ENCODE measurements at regions not wholly inside any gene's neighbourhood (a gene's known extent, or its start where the extent isn't known, plus 50 kb on each side); places are given as distances from the start of the nearest gene placed in this dataset.

GRCh38 chr2:20916604-20917286, 93.8 kb upstream of the LDAH start:
- in situ Hi-C loops (cut with HindIII; ENCODE audit: low pct_unique_long_range_greater_than_20kb, low sequenced_read_pairs), result no loop called here

GRCh38 chr2:20915271-20915670, 92.4 kb upstream of the LDAH start:
- in situ Hi-C loops (cut with HindIII; ENCODE audit: low pct_unique_long_range_greater_than_20kb, low sequenced_read_pairs), result no loop called here
- DNase-seq (ENCODE audit: low read depth), result no peak

More at GRCh38 chr2:20916604-20917286, 93.8 kb upstream of the LDAH start:
- DNase-seq (ENCODE audit: low read depth), result peak; percentile 54

- no peak for DNase-seq (ENCODE audit: low read depth)
- in situ Hi-C loops (cut with HindIII; ENCODE audit: low pct_unique_long_range_greater_than_20kb, low sequenced_read_pairs), result no loop called here
Observed at GRCh38 chr2:20914771-20915170, 91.9 kb upstream of the LDAH start.

GRCh38 chr2:20914087-20914486, 91.2 kb upstream of the LDAH start:
- DNase-seq (ENCODE audit: low read depth), result no peak
- in situ Hi-C loops (cut with HindIII; ENCODE audit: low pct_unique_long_range_greater_than_20kb, low sequenced_read_pairs), result no loop called here

- in situ Hi-C loops (cut with HindIII; ENCODE audit: low pct_unique_long_range_greater_than_20kb, low sequenced_read_pairs), result no loop called here
- no peak for DNase-seq (ENCODE audit: low read depth)
Observed at GRCh38 chr2:20913491-20913890, 90.6 kb upstream of the LDAH start.

GRCh38 chr2:20900052-20900636, 77.2 kb upstream of the LDAH start:
- in situ Hi-C loops (cut with HindIII; ENCODE audit: low pct_unique_long_range_greater_than_20kb, low sequenced_read_pairs), result no loop called here
- DNase-seq (ENCODE audit: low read depth), result no peak

- in situ Hi-C loops (cut with HindIII; ENCODE audit: low pct_unique_long_range_greater_than_20kb, low sequenced_read_pairs), result no loop called here
- DNase-seq (ENCODE audit: low read depth), result no peak
Observed at GRCh38 chr2:20897874-20898453, 75.1 kb upstream of the LDAH start.

- in situ Hi-C loops (cut with HindIII; ENCODE audit: low pct_unique_long_range_greater_than_20kb, low sequenced_read_pairs), result no loop called here
- no peak for DNase-seq (ENCODE audit: low read depth)
Observed at GRCh38 chr2:20897047-20897446, 74.1 kb upstream of the LDAH start.

GRCh38 chr2:20884829-20885228, 61.9 kb upstream of the LDAH start:
- in situ Hi-C loops (cut with HindIII; ENCODE audit: low pct_unique_long_range_greater_than_20kb, low sequenced_read_pairs), result no loop called here
- DNase-seq (ENCODE audit: low read depth), result no peak

- no peak for DNase-seq (ENCODE audit: low read depth)
- in situ Hi-C loops (cut with HindIII; ENCODE audit: low pct_unique_long_range_greater_than_20kb, low sequenced_read_pairs), result no loop called here
Observed at GRCh38 chr2:20882466-20883170, 59.7 kb upstream of the LDAH start.

GRCh38 chr2:20880221-20880771, 57.4 kb upstream of the LDAH start:
- no peak for DNase-seq (ENCODE audit: low read depth)
- in situ Hi-C loops (cut with HindIII; ENCODE audit: low pct_unique_long_range_greater_than_20kb, low sequenced_read_pairs), result no loop called here

- in situ Hi-C loops (cut with HindIII; ENCODE audit: low pct_unique_long_range_greater_than_20kb, low sequenced_read_pairs), result no loop called here
- DNase-seq (ENCODE audit: low read depth), result no peak
Observed at GRCh38 chr2:20879221-20879620, 56.3 kb upstream of the LDAH start.

- in situ Hi-C loops (cut with HindIII; ENCODE audit: low pct_unique_long_range_greater_than_20kb, low sequenced_read_pairs), result no loop called here
- DNase-seq (ENCODE audit: low read depth), result no peak
Observed at GRCh38 chr2:20877960-20878359, 55.1 kb upstream of the LDAH start.

Measured in Caki2 (cell line).